Breast epithelium (tissue), 3 donors: ENCODE measurements at regions not wholly inside any gene's neighbourhood (a gene's known extent, or its start where the extent isn't known, plus 50 kb on each side); places are given as distances from the start of the nearest gene placed in this dataset.

ENCODE experiments used
- CTCF ChIP-seq, 3 donors: fragments of 450-650 bp; IDR thresholded peaks; one replicate each; pipeline ENCODE4 v1.5.1; 2016 to 2017; ENCODE audit warnings: antibody characterized with exemption in 3 of 3, mild to moderate bottlenecking in 3 of 3, moderate library complexity in 3 of 3
- POLR2A ChIP-seq: fragments of 450-650 bp; IDR thresholded peaks from one replicate; pipeline ENCODE4 v1.6.1; 2016; ENCODE audit warnings: antibody characterized with exemption, mild to moderate bottlenecking, moderate library complexity
- POLR2AphosphoS5 ChIP-seq, 3 donors: sonication (generic); formaldehyde crosslinking; IDR thresholded peaks; one replicate each; pipeline ENCODE4 v1.6.1; 2017; ENCODE audit warnings: antibody characterized with exemption in 3 of 3

DNA sequence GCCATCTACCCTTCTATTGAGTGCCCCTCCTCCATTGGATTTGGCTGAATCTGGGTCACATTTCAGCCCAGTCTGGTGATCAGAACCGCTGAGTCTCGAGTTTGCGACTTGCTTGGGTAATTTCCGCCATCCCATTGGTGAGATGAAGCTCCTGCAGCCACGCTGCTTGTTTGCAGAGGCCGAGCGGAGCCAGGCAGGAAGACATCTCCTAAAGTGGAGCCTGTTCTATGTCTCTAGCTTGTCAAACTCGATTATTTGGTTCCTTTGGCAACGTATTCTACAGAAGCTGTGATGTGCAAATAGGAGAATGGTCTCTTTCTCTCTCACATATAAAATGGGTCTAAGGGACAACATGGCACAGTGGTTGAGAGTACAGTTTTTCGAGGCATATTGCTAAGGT, 206.8 kb upstream of the PLXNA2 start:
- TF ChIP-seq CTCF (IDR thresholded peaks at IDR 0.05) (no peak), POLR2A (no peak), POLR2AphosphoS5 (IDR thresholded peaks at IDR 0.05) (no peak)
